Tongue (tissue), 1 donor: ENCODE measurements at regions not wholly inside any gene's neighbourhood (a gene's known extent, or its start where the extent isn't known, plus 50 kb on each side); places are given as distances from the start of the nearest gene placed in this dataset.

Experiments
- DNase-seq: peaks from one replicate; pipeline ENCODE4 v3.0.0-alpha.2; 2015

DNA sequence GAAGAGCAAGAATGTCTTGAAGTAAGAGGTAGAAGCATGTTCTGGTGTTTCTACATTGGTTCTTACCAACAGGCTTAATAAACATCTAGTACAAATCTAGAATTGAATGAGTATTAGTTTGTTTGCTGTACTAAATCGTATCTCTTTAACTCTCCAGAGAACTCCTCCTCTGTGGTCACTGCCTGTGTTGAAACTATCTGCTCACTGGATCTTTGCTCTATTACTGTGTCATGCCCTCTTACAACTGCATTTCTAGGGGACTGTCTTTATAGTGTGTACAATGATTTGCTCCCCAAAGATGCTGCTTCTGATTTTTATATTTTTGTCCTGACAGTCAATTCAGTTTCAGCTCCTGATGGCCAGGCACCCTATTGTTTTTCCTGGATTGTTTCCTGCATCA, 50.1 kb upstream of the E2F7 start:
- no peak for DNase-seq
